Glutamatergic neuron (in vitro differentiated cells): ENCODE measurements at regions not wholly inside any gene's neighbourhood (a gene's known extent, or its start where the extent isn't known, plus 50 kb on each side); places are given as distances from the start of the nearest gene placed in this dataset.
A peak's percentile ranks its signal among the peaks of the same experiment; 100 is the strongest.

Source experiments
- DNase-seq: peaks from one replicate; pipeline ENCODE4 v3.0.0; 2022
- H3K27ac Mint-ChIP-seq: one replicate; pipeline ENCODE4 v1.8.0; 2020; ENCODE audit warnings: mild to moderate bottlenecking, mixed read lengths, inconsistent platforms; ENCODE audit not compliant: unreplicated experiment
- H3K27me3 Mint-ChIP-seq: one replicate; pipeline ENCODE4 v1.8.0; 2020; ENCODE audit warnings: mild to moderate bottlenecking, moderate library complexity, mixed read lengths, inconsistent platforms; ENCODE audit not compliant: unreplicated experiment
- H3K36me3 Mint-ChIP-seq: one replicate; pipeline ENCODE4 v1.8.0; 2020; ENCODE audit warnings: mild to moderate bottlenecking, mixed read lengths, inconsistent platforms; ENCODE audit not compliant: unreplicated experiment
- H3K4me1 Mint-ChIP-seq: one replicate; pipeline ENCODE4 v1.8.0; 2020; ENCODE audit warnings: mild to moderate bottlenecking, low read depth, mixed read lengths, inconsistent platforms; ENCODE audit not compliant: unreplicated experiment
- H3K4me3 Mint-ChIP-seq: one replicate; pipeline ENCODE4 v1.8.0; 2020; ENCODE audit warnings: mild to moderate bottlenecking, mixed read lengths, inconsistent platforms; ENCODE audit not compliant: unreplicated experiment
- H3K9me3 Mint-ChIP-seq: one replicate; pipeline ENCODE4 v1.8.0; 2020; ENCODE audit warnings: mild to moderate bottlenecking, moderate library complexity, mixed read lengths, inconsistent platforms; ENCODE audit not compliant: unreplicated experiment
- TF ChIP-seq, protein P1 (sequence below): fragments of 200-600 bp; sonication (generic); IDR thresholded peaks from one replicate; pipeline ENCODE4 v1.5.0; 2021; ENCODE audit not compliant: partially characterized antibody, unreplicated experiment

DNA sequence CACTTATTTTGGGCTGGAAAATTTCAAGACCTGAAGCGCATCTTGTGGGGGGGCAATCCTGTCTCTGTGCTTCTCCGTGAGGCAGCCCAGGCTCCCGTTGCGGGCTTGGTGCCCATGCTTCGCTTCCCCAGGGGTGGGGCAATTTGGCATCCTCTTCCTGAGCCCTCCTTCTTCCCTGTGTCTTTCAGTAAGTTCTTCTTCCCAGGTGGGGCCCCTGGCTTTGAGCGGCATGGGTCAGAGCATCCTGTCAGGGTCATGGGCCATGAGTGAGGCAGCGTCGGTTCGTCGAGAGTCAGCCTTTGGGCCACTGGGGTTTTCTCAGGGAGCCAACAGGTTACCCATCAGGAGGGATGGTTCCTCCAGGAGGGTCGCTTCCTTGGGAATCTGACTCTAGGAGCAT lies 200.7 kb downstream of the UBE3A start:
- Mint-ChIP-seq H3K27me3 (peaks cover 8% of the 10 kb centered on the region), H3K4me3 (no peak overlapping the region), H3K27ac (no peak overlapping the region), H3K36me3 (peaks cover 4% of the 10 kb centered on the region), H3K4me1 (no peaks in the 10 kb centered on the region), H3K9me3 (peaks cover 6% of the 10 kb centered on the region)
- DNase-seq, result no peak
- TF ChIP-seq, protein P1, sequence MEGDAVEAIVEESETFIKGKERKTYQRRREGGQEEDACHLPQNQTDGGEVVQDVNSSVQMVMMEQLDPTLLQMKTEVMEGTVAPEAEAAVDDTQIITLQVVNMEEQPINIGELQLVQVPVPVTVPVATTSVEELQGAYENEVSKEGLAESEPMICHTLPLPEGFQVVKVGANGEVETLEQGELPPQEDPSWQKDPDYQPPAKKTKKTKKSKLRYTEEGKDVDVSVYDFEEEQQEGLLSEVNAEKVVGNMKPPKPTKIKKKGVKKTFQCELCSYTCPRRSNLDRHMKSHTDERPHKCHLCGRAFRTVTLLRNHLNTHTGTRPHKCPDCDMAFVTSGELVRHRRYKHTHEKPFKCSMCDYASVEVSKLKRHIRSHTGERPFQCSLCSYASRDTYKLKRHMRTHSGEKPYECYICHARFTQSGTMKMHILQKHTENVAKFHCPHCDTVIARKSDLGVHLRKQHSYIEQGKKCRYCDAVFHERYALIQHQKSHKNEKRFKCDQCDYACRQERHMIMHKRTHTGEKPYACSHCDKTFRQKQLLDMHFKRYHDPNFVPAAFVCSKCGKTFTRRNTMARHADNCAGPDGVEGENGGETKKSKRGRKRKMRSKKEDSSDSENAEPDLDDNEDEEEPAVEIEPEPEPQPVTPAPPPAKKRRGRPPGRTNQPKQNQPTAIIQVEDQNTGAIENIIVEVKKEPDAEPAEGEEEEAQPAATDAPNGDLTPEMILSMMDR, result no peak

DNA sequence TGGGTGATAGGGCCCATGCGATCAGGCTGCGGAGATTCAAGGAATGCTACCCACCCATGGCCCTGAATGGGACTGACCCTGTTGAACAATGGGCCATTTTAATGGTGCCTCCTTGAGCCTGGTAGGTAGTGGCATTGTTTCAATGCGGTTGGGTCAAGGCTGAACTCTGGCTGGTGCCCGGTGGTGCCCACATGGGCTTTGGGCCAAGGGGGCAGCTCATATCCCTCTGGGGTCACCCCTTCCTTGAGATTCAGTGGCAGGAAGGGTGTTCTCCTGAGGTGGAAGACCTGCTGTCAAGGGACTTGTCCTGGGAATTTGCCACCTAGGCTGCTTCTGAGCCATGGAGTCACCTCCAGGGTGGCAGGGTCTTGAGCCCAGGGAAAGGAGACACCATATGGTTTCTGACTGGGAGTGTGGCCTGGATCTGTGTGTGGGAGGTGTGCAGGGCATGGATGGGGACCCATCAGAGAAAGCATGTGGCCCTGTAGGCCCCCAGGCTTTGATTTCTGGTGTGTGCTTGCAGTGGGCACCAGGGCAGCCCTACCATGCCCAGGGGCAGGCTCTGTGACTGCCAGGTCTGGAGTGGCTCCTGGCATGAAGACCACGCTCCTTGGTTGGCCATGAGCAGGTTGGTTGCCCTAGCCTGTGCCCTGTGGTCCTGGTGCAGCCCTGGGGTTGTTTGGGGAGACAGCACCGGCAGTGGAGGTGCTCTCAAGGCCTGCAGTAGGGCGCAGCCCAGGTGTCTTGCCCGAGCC lies 199.9 kb downstream of the UBE3A start:
- no peak overlapping the region for H3K27ac Mint-ChIP-seq
- no peak for DNase-seq
- TF ChIP-seq, protein P1, result no peak
- H3K4me3 Mint-ChIP-seq, result no peak overlapping the region
- peaks cover 3% of the 10 kb centered on the region for H3K36me3 Mint-ChIP-seq
- H3K27me3 Mint-ChIP-seq, result peaks cover 7% of the 10 kb centered on the region
- peaks cover 6% of the 10 kb centered on the region for H3K9me3 Mint-ChIP-seq
- H3K4me1 Mint-ChIP-seq, result no peaks in the 10 kb centered on the region

DNA sequence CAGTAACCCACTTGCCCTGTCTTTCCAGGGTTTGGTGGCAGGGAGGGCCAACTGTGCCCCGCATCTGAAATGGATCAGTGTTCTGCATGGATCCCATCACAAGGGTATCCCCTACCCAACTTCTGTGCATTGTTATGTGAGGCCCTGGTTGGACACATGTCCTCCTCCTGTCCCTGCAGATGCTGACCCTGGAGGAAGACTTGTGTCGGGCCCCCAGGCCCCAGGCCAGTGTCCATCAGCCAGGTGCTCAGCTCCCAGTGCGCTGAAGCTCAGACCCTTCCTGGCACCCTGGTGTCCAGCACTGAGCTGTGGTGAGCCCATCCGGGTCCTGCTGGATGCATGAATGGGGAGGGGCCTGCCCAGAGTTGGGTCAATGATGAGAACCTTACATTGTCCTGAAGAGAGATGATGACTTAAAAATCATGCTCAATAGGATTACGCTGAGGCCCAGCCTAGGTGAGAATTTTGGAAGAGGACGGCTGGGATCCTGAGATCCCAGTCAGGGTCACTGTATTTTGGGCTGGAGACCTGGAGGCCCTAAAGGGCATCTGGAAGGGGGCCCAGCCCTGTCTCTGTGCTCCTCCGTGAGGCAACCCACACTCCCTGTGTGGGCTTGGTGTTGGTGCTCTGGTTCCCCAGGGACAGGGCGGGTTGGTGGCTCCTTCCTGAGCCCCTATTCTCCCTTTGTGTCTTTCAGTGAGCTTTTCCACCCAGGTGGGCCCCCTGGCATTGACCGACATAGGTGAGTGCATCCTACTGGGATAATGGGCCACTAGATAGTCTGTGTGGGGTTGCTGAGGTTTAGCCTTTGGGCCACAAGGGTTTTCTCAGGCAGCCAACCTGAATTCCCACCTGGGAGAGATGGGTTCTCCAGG lies 199.1 kb downstream of the UBE3A start:
- Mint-ChIP-seq H3K27ac (no peak overlapping the region), H3K27me3 (peaks cover 4% of the 10 kb centered on the region), H3K4me3 (no peak overlapping the region), H3K36me3 (no peaks in the 10 kb centered on the region), H3K4me1 (no peaks in the 10 kb centered on the region), H3K9me3 (peaks cover 6% of the 10 kb centered on the region)
- TF ChIP-seq, protein P1, result no peak
- no peak for DNase-seq

DNA sequence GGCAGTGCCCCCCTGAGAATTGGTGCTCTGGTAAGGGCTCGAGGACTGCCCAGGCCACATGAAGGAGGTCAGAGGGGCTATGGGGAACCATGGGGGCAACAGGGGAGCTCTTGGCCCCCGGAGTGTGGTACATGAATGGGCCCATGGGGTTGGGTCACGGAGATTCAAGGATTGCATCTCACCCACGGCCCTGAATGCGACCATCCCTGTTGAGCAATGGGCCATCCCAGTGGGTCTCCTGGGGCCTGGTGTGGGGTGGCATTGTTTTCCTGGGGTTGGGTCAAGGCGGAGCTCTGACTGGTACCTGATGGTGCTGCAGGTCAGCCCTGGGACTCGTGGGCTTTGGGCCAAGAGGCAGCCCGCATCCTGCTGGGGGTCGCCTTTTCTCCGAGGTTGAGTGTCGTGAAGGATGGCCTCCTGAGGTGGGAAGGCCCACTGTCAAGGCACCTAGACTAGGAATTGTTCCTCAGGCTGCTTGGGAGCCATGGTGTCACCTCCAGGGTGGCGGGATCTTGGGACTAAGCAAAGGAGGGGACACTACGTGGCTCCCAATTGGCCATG lies 198.3 kb downstream of the UBE3A start:
- Mint-ChIP-seq H3K4me1 (no peaks in the 10 kb centered on the region), H3K27ac (no peak overlapping the region), H3K4me3 (no peak overlapping the region), H3K36me3 (peaks cover 4% of the 10 kb centered on the region), H3K27me3 (peaks cover 4% of the 10 kb centered on the region), H3K9me3 (peaks cover 4% of the 10 kb centered on the region)
- DNase-seq, result peak; percentile 2
- TF ChIP-seq, protein P1, result no peak
